Lower leg skin (tissue), 4 donors: ENCODE measurements at regions not wholly inside any gene's neighbourhood (a gene's known extent, or its start where the extent isn't known, plus 50 kb on each side); places are given as distances from the start of the nearest gene placed in this dataset.
"Not testable (repeated sequence)": the region's sequence is repeated elsewhere in the genome, so short reads cannot be mapped to it uniquely, and the experiment has no call there.

Experiments used
- DNase-seq, 2 donors: peaks; one replicate each; pipeline ENCODE4 v3.0.0-alpha.2; 2019; ENCODE audit warnings: low spot score in 2 of 2
- H3K4me3 ChIP-seq: fragments of 200-600 bp; sonication (generic); 2 replicates; pipeline ENCODE4 v1.5.1; 2017; ENCODE audit warnings: mild to moderate bottlenecking, low read depth; ENCODE audit not compliant: poor library complexity, severe bottlenecking
- CTCF ChIP-seq, 3 donors: fragments of 450-650 bp; IDR thresholded peaks; one replicate each; pipeline ENCODE4 v1.5.1; 2016; ENCODE audit warnings: antibody characterized with exemption in 3 of 3, mild to moderate bottlenecking in 3 of 3, moderate library complexity in 2 of 3
- POLR2A ChIP-seq, 2 donors: fragments of 450-650 bp; IDR thresholded peaks; one replicate each; pipeline ENCODE4 v1.6.1; 2016 to 2017; ENCODE audit warnings: antibody characterized with exemption in 2 of 2, mild to moderate bottlenecking in 1 of 2, moderate library complexity in 1 of 2
- WGBS, 2 donors: methylation state at CpG; one replicate each; pipeline ENCODE4 v1.1.5; 2018; 5-methylcytosine and 5-hydroxymethylcytosine counted together
- intact Hi-C: fragments of 100-400 bp; cut with DNase I; formaldehyde crosslinking; loops from one replicate; pipeline ENCODE4 v1.15.0; 2023; ENCODE audit warnings: low total_unique reads

- WGBS, 2 donors = 64 to 80% methylated on average over 4 of the region's 4 CpGs
- TF ChIP-seq CTCF (IDR thresholded peaks at IDR 0.05) (no peak), POLR2A (IDR thresholded peaks at IDR 0.05) (no peak)
- intact Hi-C loops = no loop called here
- no peak for DNase-seq
- H3K4me3 ChIP-seq = no peak overlapping the region
Observed at GRCh38 chr11:42412590-42412989, 899.2 kb upstream of the API5 start.

GRCh38 chr11:42417691-42418090, 894.1 kb upstream of the API5 start:
- H3K4me3 ChIP-seq = no peak overlapping the region
- intact Hi-C loops = no loop called here

GRCh38 chr11:42422090-42422489, 889.7 kb upstream of the API5 start:
- intact Hi-C loops = no loop called here
- WGBS, 2 donors = 76 to 78% methylated on average over 1 of the region's 1 CpG
- TF ChIP-seq POLR2A (IDR thresholded peaks at IDR 0.05) = no peak
- TF ChIP-seq CTCF (IDR thresholded peaks at IDR 0.05) = no peak
- H3K4me3 ChIP-seq = no peak overlapping the region
- no peak for DNase-seq

More at GRCh38 chr11:42417691-42418090, 894.1 kb upstream of the API5 start:
- no peak for TF ChIP-seq CTCF (IDR thresholded peaks at IDR 0.05)
- TF ChIP-seq POLR2A (IDR thresholded peaks at IDR 0.05) = no peak
- no peak for DNase-seq

GRCh38 chr11:42434911-42435310, 876.9 kb upstream of the API5 start:
- intact Hi-C loops, DNase-seq, H3K4me3 ChIP-seq: not testable (repeated sequence)
- 95 to 97% methylated on average over 25 of the region's 25 CpGs for WGBS, 2 donors

- intact Hi-C loops = no loop called here
- TF ChIP-seq POLR2A (IDR thresholded peaks at IDR 0.05) (no peak), CTCF (IDR thresholded peaks at IDR 0.05) (no peak)
- no peak overlapping the region for H3K4me3 ChIP-seq
- no peak for DNase-seq
- WGBS, 2 donors = 66 to 73% methylated on average over 4 of the region's 4 CpGs
Observed at GRCh38 chr11:42444406-42444805, 867.4 kb upstream of the API5 start.

- DNase-seq = no peak
- intact Hi-C loops = no loop called here
- 50 to 52% methylated on average over 8 of the region's 8 CpGs for WGBS, 2 donors
- no peak overlapping the region for H3K4me3 ChIP-seq
- no peak for TF ChIP-seq CTCF (IDR thresholded peaks at IDR 0.05)
- no peak for TF ChIP-seq POLR2A (IDR thresholded peaks at IDR 0.05)
Observed at GRCh38 chr11:42462558-42463310, 849.1 kb upstream of the API5 start.
